K562 (cell line): ENCODE measurements at regions not wholly inside any gene's neighbourhood (a gene's known extent, or its start where the extent isn't known, plus 50 kb on each side); places are given as distances from the start of the nearest gene placed in this dataset.

Experiments used
- ATAC-seq: fragments of 200-7000 bp; cut with Tn5 transposase; 3 replicates; pipeline ENCODE4 v1.9.1; 2020; ENCODE audit warnings: moderate library complexity
- BruUV-seq: library from RNA; stranded (reverse); fragments of 400-500 nt; replicated peaks from 2 replicates; lab custom pipeline; 2021; lab: Mats Ljungman, UMichigan
- CTCF ChIA-PET: fragments of 300-600 bp; formaldehyde crosslinking; extraction: SDS; loops from one replicate; lab custom pipeline; 2021; ENCODE audit warnings: low intra/inter-chr PET ratio; lab: Yijun Ruan, JAX
- POLR2A ChIA-PET: fragments of 300-600, 350-650 bp; sonication (Branson Sonifier 250); formaldehyde crosslinking; extraction: SDS; loops from one replicate; lab custom pipeline; 2021; ENCODE audit warnings: antibody characterized with exemption, inconsistent platforms; lab: Yijun Ruan, JAX
- DNase-seq, 4 experiments: peaks; one replicate each; pipeline versions ENCODE4 v3.0.0 to v3.0.0-alpha.2; 2011 to 2018; ENCODE audit warnings: low spot score in 3 of 4, mixed read lengths in 3 of 4; ENCODE audit errors: extremely low read depth in 1 of 4
- FAIRE-seq: peaks from 2 replicates; lab custom pipeline; 2011; peaks lifted over from hg19 to GRCh38; lab: Jason Lieb, UNC
- H2AFZ ChIP-seq: 2 replicates; pipeline ENCODE4 v1.6.0; 2011; ENCODE audit warnings: low read depth, low read length, control low read depth, inconsistent platforms
- H3K27ac ChIP-seq: fragments of 200-600 bp; 3 replicates; pipeline ENCODE4 v1.8.0; 2011; ENCODE audit warnings: low read depth, mild to moderate bottlenecking, control low read depth, inconsistent platforms, low read length, moderate library complexity, mixed read lengths; ENCODE audit errors: extremely low read depth
- H3K27me3 ChIP-seq, 2 experiments: fragments of 300-600 bp in 1 of 2; 2 replicates in 1 of 2; 3 replicates in 1 of 2; pipeline versions ENCODE4 v1.6.0 to v1.8.0; 2011; ENCODE audit warnings: inconsistent platforms in 2 of 2, low read length in 2 of 2, mild to moderate bottlenecking in 1 of 2, mixed read lengths in 1 of 2, moderate library complexity in 1 of 2; ENCODE audit not compliant: control insufficient read depth in 2 of 2, insufficient read depth in 2 of 2
- H3K36me3 ChIP-seq: fragments of 300-600 bp; 3 replicates; pipeline ENCODE4 v1.8.0; 2011; ENCODE audit warnings: mild to moderate bottlenecking, low read length, inconsistent platforms; ENCODE audit not compliant: control insufficient read depth, insufficient read depth
- H3K4me1 ChIP-seq, 2 experiments: fragments of 200-600 bp in 1 of 2; replicated peaks in 1 of 2; 2 replicates in 1 of 2; 3 replicates in 1 of 2; pipeline versions ENCODE4 v1.5.1 to v1.8.0; 2011; ENCODE audit warnings: inconsistent platforms in 2 of 2, low read length in 2 of 2, mild to moderate bottlenecking in 1 of 2, mixed read lengths in 1 of 2, moderate library complexity in 1 of 2; ENCODE audit not compliant: control insufficient read depth in 2 of 2, insufficient read depth in 2 of 2
- H3K4me2 ChIP-seq: 2 replicates; pipeline ENCODE4 v1.6.1; 2011; ENCODE audit warnings: low read length, control low read depth, inconsistent platforms, mixed read lengths; ENCODE audit not compliant: insufficient read depth
- H3K4me3 ChIP-seq: fragments of 200-600 bp; sonication (generic), shearing (Covaris generic); 2 replicates; pipeline ENCODE4 v1.5.1; 2016; ENCODE audit warnings: control low read depth, inconsistent platforms
- H3K79me2 ChIP-seq: fragments of 200-600 bp; 3 replicates; pipeline ENCODE4 v1.8.0; 2011; ENCODE audit warnings: low read length, inconsistent platforms; ENCODE audit not compliant: control insufficient read depth, insufficient read depth
- H3K9ac ChIP-seq, 2 experiments: 2 replicates each; pipeline versions ENCODE4 v1.6.0 to v1.6.1; 2011; ENCODE audit warnings: low read depth in 2 of 2, low read length in 2 of 2, control low read depth in 1 of 2, inconsistent platforms in 1 of 2, mild to moderate bottlenecking in 1 of 2, mixed read lengths in 1 of 2; ENCODE audit not compliant: insufficient read depth in 1 of 2
- H3K9me1 ChIP-seq: one replicate; pipeline ENCODE4 v1.6.0; 2011; ENCODE audit warnings: inconsistent platforms, mild to moderate bottlenecking, low read length, moderate library complexity; ENCODE audit not compliant: control insufficient read depth, insufficient read depth
- H3K9me3 ChIP-seq: replicated peaks from 2 replicates; pipeline ENCODE4 v1.5.1; 2011; ENCODE audit warnings: low read depth, low read length, inconsistent platforms; ENCODE audit not compliant: control insufficient read depth, insufficient read depth
- H4K20me1 ChIP-seq: replicated peaks from 2 replicates; pipeline ENCODE4 v1.6.1; 2011; ENCODE audit warnings: low read length, inconsistent platforms, mixed read lengths; ENCODE audit not compliant: control insufficient read depth, insufficient read depth
- BRD9 ChIP-seq: fragments of 450-650 bp; IDR thresholded peaks from 2 replicates; pipeline ENCODE4 v1.6.1; 2018; ENCODE audit warnings: low read depth; ENCODE audit not compliant: partially characterized antibody
- ETV6 ChIP-seq, 3 experiments: fragments of 150-350 bp in 1 of 3; sonication (generic) in 1 of 3; formaldehyde crosslinking in 1 of 3; IDR thresholded peaks; 2 replicates each; pipeline versions ENCODE4 v1.6.1 to v1.8.0; 2014 to 2022; ENCODE audit warnings: borderline replicate concordance in 2 of 3, low read depth in 2 of 3, antibody characterized with exemption in 1 of 3, low read length in 1 of 3, mild to moderate bottlenecking in 1 of 3, missing genetic modification reagents in 1 of 3
- HDAC3 ChIP-seq: fragments of 450-650 bp; IDR thresholded peaks from 2 replicates; pipeline ENCODE4 v1.6.1; 2018; ENCODE audit warnings: borderline replicate concordance, mild to moderate bottlenecking, moderate library complexity; ENCODE audit not compliant: partially characterized antibody
- MCM7 ChIP-seq, 2 experiments: fragments of 450-650 bp; IDR thresholded peaks; 2 replicates each; pipeline ENCODE4 v1.6.1; 2016 to 2018
- MIER1 ChIP-seq: fragments of 450-650 bp; IDR thresholded peaks from 2 replicates; pipeline ENCODE4 v1.6.1; 2016; ENCODE audit warnings: antibody characterized with exemption, mild to moderate bottlenecking, low read depth
- PCBP1 ChIP-seq: fragments of 200-400 bp; formaldehyde crosslinking; IDR thresholded peaks from 2 replicates; pipeline ENCODE4 v1.6.1; 2018; ENCODE audit warnings: mild to moderate bottlenecking, low read depth, low read length; ENCODE audit not compliant: poor library complexity, severe bottlenecking
- SAFB2 ChIP-seq: fragments of 200-400 bp; formaldehyde crosslinking; IDR thresholded peaks from 2 replicates; pipeline ENCODE4 v1.6.1; 2018; ENCODE audit warnings: borderline replicate concordance, low read length, low read depth, moderate library complexity; ENCODE audit not compliant: severe bottlenecking
- SMARCA4 ChIP-seq: fragments of 450-650 bp; IDR thresholded peaks from 2 replicates; pipeline ENCODE4 v1.6.1; 2016
- SNIP1 ChIP-seq: fragments of 450-650 bp; IDR thresholded peaks from 2 replicates; pipeline ENCODE4 v1.7.1; 2017; ENCODE audit warnings: low read depth, mild to moderate bottlenecking
- ZBTB1 ChIP-seq: sonication (generic); formaldehyde crosslinking; IDR thresholded peaks from 2 replicates; pipeline ENCODE4 v1.8.1; 2023; ENCODE audit warnings: missing genetic modification reagents, low read depth, mild to moderate bottlenecking, borderline replicate concordance
- ZEB2 ChIP-seq: fragments of 450-650 bp; IDR thresholded peaks from 2 replicates; pipeline ENCODE4 v1.6.1; 2016
- ZNF134 ChIP-seq: fragments of 250-450 bp; sonication (Bioruptor Pico); conservative IDR thresholded peaks from 2 replicates; pipeline ENCODE4 v1.4.0; 2020
- ZNF217 ChIP-seq: sonication (generic); formaldehyde crosslinking; IDR thresholded peaks from 2 replicates; pipeline ENCODE4 v1.8.0; 2022; ENCODE audit warnings: mild to moderate bottlenecking, missing genetic modification reagents
- ZNF354B ChIP-seq: fragments of 250-450 bp; sonication (Bioruptor Pico); IDR thresholded peaks from 2 replicates; pipeline ENCODE4 v1.4.0; 2020
- ZNF41 ChIP-seq: fragments of 250-450 bp; sonication (Bioruptor Pico); conservative IDR thresholded peaks from 2 replicates; pipeline ENCODE4 v1.4.0; 2020; ENCODE audit warnings: mild to moderate bottlenecking
- ZNF699 ChIP-seq: fragments of 250-450 bp; sonication (Bioruptor Pico); IDR thresholded peaks from 2 replicates; pipeline ENCODE4 v1.8.0; 2021; ENCODE audit warnings: mild to moderate bottlenecking, moderate library complexity; ENCODE audit not compliant: insufficient replicate concordance
- WGBS: fragments of 100-300 bp; shearing (Covaris generic); methylation state at CpG from one replicate; pipeline ENCODE4 v1.1.6; 2016; ENCODE audit warnings: low coverage, mixed read lengths; ENCODE audit not compliant: insufficient coverage; ENCODE audit errors: missing lambda C conversion rate; 5-methylcytosine and 5-hydroxymethylcytosine counted together
- in situ Hi-C: fragments of 300-500 bp; cut with MboI; formaldehyde crosslinking; loops from 4 replicates; pipeline ENCODE4 v1.15.0; 2018; ENCODE audit warnings: inconsistent platforms, mixed read lengths
- intact Hi-C: fragments of 100-400 bp; cut with micrococcal nuclease; formaldehyde crosslinking; loops from 2 replicates; pipeline ENCODE4 v1.14.2; 2022
- TF ChIP-seq, protein P1 (sequence below): fragments of 250-450 bp; sonication (Bioruptor Pico); IDR thresholded peaks from 2 replicates; pipeline ENCODE4 v1.4.0; 2020; ENCODE audit warnings: borderline replicate concordance

GRCh38 chr7:52749880-52750279, 285.6 kb upstream of the POM121L12 start:
- CTCF ChIA-PET, result no interaction called here
- POLR2A ChIA-PET, result no interaction called here
- Histone ChIP-seq H3K9me3 (no peaks in the 10 kb centered on the region), H3K79me2 (no peaks in the 10 kb centered on the region), H3K36me3 (no peaks in the 10 kb centered on the region), H3K27ac (no peak overlapping the region), H3K27me3 (no peaks in the 10 kb centered on the region), H3K4me1 (no peaks in the 10 kb centered on the region), H3K4me3 (no peak overlapping the region), H2AFZ (no peak overlapping the region), H3K9me1 (no peaks in the 10 kb centered on the region), H3K9ac (no peak overlapping the region), H4K20me1 (no peaks in the 10 kb centered on the region)
- ATAC-seq, result no peak
- intact Hi-C loops (no loop called here), in situ Hi-C loops (loop anchor here (25.0 kb wide), 1 partner anchor 1163 kb away; no protein-coding TSS in a partner anchor)
- peak in 1 of 4 experiments; percentile 1 for DNase-seq
- no TSS peak for BruUV-seq
- FAIRE-seq, result no peak
- 0% methylated on average over 4 of the region's 4 CpGs for WGBS
- no peak for TF ChIP-seq ZNF217 (CRISPR knock-in tag)
- no peak for TF ChIP-seq PCBP1
- no peak for TF ChIP-seq HDAC3
- TF ChIP-seq ETV6 (IDR thresholded peaks at IDR 0.05; ENCODE audit: borderline replicate concordance in 1 of 2, low read depth in 2 of 2, low read length in 1 of 2), result no peak
- TF ChIP-seq ETV6 (CRISPR knock-in tag; IDR thresholded peaks at IDR 0.05; ENCODE audit: borderline replicate concordance), result no peak
- no peak for TF ChIP-seq SAFB2
- TF ChIP-seq ZNF41 (CRISPR knock-in tag), result no peak
- TF ChIP-seq ZNF134 (CRISPR knock-in tag), result no peak
- TF ChIP-seq SNIP1, result no peak
- TF ChIP-seq ZEB2, result no peak
- TF ChIP-seq MIER1, result no peak
- no peak for TF ChIP-seq ZNF354B (CRISPR knock-in tag)
- no peak for TF ChIP-seq MCM7 (IDR thresholded peaks at IDR 0.05)
- no peak for TF ChIP-seq ZNF699 (CRISPR knock-in tag)
- no peak for TF ChIP-seq ZBTB1 (CRISPR knock-in tag)
- TF ChIP-seq BRD9, result no peak
- TF ChIP-seq SMARCA4, result no peak
- TF ChIP-seq, protein P1, sequence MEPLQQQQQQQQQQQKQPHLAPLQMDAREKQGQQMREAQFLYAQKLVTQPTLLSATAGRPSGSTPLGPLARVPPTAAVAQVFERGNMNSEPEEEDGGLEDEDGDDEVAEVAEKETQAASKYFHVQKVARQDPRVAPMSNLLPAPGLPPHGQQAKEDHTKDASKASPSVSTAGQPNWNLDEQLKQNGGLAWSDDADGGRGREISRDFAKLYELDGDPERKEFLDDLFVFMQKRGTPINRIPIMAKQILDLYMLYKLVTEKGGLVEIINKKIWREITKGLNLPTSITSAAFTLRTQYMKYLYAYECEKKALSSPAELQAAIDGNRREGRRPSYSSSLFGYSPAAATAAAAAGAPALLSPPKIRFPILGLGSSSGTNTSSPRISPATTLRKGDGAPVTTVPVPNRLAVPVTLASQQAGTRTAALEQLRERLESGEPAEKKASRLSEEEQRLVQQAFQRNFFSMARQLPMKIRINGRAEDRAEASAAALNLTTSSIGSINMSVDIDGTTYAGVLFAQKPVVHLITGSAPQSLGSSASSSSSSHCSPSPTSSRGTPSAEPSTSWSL (CRISPR knock-in tag), result no peak
- TF ChIP-seq, all 486 proteins: peak for 0
- H3K4me2 ChIP-seq, result no peak overlapping the region
